ENCODE measurements at regions not wholly inside any gene's neighbourhood (a gene's known extent, or its start where the extent isn't known, plus 50 kb on each side); places are given as distances from the start of the nearest gene placed in this dataset.
"Not testable (repeated sequence)": the region's sequence is repeated elsewhere in the genome, so short reads cannot be mapped to it uniquely, and the experiment has no call there.

DNA sequence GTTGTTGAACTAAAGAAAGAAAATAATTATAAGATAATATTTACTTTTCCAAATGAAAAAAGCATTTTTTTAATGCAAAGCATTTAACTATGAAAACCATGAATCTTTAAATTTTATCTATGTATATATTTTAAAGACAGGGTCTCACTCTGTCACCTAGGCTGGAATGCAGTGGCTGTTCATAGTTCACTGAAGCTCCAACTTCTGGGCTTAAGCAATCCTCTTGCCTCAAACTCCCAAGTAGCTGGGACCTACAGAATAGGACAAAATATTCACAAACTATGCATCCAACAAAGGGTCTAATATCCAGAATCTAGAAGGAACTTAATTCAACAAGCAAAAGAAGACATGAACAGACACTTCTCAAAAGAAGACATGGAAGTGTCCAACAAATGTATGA lies 55.9 kb upstream of the ALB start:
- ChIA-PET POLR2A (no interaction called here), CTCF (no interaction called here)

DNA sequence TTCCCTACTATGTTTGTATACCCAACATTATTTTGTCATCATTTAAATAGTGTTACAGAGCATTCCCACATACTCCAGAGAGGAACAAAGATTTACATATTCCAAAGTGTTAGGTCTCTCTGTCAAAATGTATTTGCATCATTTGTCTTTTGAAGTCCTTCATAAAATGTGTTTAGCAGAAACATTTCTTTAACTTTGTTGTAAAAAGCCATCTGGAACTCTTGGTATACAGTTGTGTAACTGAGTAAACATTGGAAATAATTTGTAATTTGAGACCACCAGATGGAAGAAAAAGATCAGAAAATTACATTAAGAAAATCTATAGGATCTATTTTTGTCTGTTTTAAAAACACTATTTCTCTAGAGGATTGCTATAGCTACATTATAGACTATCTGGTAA lies 56.6 kb upstream of the ALB start:
- ChIA-PET POLR2A (no interaction called here), CTCF (no interaction called here)

DNA sequence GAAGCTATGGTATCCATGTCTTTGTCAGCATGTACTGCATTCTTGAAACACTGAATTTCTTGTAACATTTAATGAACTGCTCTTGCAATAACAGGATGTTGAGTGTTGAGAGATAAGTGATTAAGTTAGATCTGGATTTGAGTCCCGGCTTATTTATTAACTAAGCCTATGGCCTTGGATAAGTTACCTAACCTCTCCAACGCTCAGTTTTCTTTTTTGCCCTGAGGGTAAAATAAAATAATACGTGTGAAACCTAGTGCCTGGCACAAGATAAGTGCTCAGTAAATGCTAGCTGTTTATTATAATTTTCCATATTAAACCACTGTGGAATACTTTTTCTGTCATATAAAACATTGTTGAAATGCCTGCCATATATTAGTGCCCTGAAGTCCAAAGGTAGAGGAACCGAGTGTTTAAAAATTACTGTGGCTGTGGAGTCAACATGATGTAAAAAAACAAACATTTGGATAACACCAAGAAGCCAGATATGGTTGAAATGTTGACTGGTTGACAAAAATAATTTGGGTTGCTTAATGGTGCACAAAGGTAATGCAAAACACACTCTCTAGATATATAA lies 58.6 kb upstream of the ALB start:
- ChIA-PET POLR2A (no interaction called here), CTCF (no interaction called here)

DNA sequence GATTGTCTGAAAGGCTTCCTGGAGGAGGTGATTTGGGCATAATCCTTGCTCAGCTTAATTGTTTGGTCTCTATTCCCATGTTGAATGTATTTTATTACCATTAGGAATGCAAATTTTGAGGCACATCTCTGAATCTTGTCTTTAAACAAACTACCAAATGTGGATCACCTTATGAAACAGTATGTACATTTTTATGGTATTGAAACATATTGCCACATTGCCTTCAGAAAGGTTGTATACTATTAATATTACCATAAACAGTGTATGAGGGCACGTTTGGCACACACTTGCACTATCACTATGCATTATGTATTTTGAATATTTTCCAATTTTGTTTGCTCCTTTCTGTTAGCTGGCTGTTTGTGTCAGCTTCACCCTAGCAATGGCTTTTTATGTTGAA lies 60.0 kb upstream of the ALB start:
- CTCF ChIA-PET = no interaction called here
- POLR2A ChIA-PET = no interaction called here

DNA sequence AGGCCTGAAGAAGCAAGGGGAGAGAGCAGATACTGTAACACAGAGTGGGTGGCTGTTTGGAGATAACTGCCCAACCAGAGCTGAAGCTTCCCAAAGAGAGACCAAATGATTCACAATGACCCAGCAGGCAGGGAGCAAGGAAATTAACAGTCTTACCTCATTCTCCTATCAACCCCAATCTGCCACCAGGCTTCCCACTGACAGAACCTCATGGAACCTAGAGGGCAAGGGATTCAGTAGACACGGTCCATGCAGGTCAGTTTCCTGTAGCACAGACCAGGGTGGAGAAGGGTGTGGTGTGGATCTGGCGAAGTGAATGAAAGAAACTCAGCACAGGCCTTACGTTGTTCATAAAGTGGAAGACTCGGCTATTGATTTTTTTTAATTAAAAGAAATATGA lies 60.7 kb upstream of the ALB start:
- ChIA-PET CTCF (no interaction called here), POLR2A (no interaction called here)

DNA sequence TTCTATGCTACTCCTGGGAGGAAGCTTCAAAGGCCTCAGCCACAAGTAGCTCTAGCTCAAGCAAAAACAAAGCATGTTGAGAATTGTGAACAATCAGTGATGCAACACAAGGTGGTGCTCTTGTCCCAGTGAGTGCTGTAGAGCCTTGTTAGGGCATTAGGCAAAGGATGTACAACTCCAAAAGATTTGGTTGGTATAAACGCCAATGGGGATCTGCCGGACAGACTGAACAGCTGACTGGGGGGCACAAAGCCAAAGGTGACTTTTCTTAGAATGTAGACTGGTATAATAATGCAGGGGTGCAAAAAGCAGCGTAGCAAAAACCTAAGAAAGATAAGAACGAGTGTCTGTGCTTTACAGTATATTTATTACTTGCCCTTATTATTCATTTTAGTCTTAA lies 62.6 kb upstream of the ALB start:
- CTCF ChIA-PET = interaction anchor here (0.8 kb wide), 1 partner anchor 312 kb away, joined by 3 read pairs; no protein-coding TSS in a partner anchor

DNA sequence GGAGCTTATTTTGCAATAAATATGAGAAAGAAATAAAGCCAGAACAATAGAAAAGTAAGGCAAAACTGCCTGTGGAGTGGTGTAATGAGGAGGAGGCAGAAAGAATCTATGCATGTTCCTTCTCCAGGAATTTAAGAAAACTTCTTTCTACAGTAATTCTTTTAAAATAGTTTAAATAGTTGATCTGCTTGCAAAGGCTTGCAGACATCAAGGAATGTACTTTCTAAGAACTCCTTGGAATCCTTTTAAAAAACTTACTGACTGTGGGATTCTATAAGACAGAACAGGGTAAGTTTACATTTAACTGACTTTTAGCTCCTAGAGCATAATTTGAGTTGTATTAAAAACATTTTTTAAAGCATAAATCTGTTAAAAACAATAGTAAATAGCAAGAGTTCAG lies 63.2 kb upstream of the ALB start:
- CTCF ChIA-PET = interaction anchor here (0.8 kb wide), 1 partner anchor 313 kb away, joined by 3 read pairs; no protein-coding TSS in a partner anchor
- POLR2A ChIA-PET = no interaction called here

More for the DNA sequence above, 62.6 kb upstream of the ALB start:
- POLR2A ChIA-PET = no interaction called here

DNA sequence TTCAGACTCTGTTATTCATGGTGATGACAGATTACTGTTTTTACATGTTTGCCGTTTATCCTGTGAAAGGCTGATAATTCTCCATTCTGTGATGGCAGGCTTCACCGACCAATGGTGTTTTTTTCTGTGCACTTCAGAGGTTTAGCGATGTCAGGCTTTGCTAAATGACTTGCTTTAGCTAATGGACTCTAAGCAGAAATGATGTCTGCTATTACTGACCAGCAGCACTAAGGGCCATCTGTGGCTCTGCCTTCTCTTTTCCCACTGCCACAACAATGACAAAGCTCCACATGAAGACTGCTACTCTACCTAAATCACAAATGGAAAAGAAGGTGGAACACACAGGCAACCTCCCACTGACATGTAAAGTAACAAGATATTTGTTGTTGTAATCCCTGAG lies 68.4 kb upstream of the ALB start:
- ChIA-PET POLR2A (no interaction called here), CTCF (no interaction called here)

DNA sequence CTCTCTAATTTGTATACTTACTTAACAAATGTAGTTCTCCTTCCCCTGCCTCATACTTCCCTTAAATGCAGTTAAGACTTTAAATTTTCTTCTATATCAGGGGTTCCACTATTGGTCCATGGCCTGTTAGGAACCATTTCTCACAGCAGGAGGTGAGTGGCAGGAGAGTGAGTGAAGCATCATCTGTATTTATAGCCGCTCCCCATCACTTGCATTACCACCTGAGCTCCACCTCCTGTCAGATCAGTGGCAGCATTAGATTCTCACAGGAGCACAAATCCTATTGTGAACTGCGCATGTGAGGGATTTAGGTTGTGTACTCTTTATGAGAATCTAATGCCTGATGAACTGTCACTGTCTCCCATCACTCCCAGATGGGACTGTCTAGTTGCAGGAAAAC lies 72.1 kb upstream of the ALB start:
- CTCF ChIA-PET, POLR2A ChIA-PET: not testable (repeated sequence)

DNA sequence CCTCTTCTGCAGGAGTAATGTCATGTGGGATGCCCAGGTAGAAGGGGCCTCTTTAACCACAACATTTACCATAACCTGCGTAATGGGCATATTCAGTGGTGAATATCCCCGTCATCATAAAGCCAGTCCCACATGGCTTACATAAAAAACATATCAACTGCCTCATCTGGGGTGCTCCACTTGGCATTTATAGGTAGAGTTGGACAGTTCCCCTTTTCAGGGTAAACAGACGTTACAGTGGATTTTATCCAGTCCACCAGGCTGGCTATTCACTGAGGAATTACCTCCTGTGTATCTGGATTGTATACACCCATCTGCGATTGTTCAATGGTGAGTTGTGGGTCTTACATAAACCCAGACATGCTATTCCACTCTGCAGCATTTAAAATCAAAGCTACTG lies 70.7 kb upstream of the ANKRD17 start:
- ChIA-PET POLR2A (no interaction called here), CTCF (no interaction called here)

DNA sequence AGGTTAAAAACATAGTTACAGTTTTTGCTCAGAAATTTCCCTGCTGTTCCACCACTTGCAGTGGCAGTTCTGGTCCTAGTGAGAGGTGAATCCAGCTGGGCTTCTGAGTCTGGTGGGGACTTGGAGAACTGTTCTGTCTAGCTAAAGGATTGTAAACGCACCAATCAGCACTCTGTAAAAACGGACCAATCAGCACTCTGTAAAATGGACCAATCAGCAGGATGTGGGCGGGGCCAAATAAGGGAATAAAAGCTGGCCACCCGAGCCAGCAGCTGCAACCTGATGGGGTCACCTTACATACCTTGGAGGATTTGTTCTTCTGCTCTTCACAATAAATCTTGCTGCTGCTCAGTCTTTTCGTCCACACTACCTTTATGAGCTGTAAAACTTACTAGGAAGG lies 67.2 kb upstream of the ANKRD17 start:
- CTCF ChIA-PET, POLR2A ChIA-PET: not testable (repeated sequence)

DNA sequence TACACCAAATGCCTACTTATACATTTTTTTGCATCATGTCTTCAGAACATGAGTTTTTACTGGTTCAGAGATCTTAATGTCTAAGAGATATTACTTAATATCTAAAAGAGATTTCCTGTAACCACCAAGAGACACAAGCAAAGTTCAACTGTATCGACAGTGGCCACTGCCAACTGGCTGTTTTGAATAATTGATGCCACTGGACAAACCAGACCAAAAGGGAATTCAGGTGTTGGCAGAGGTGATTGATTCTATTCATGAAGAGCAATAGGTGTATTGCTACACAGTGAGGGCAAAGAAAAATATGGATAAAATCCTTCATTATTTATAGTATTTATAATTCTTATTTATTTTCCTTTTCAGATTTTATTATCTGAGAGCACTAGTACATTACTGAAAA lies 58.5 kb upstream of the ANKRD17 start:
- POLR2A ChIA-PET = no interaction called here

DNA sequence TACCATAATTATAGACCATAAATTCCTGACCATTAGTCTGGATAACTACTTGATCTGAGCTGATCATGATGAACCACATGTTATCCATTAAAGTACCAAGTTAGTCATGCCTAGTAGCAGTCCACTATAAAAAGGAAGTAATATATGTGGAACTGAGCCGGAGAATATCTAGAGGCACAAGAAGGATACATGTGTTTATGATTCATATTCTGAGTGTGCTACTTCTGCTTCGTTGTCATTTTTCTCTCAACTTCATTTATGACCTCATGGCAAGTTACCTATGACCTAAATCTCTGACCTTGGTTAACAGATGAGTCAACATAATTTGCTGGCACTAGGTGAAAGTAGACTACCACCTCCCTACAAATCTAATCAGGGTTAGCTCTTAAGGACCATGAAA lies 56.5 kb upstream of the ANKRD17 start:
- ChIA-PET CTCF (no interaction called here), POLR2A (interaction anchor here (1.2 kb wide), 1 partner anchor 57 kb away, joined by 3 read pairs; no protein-coding TSS in a partner anchor)

More for the DNA sequence above, 58.5 kb upstream of the ANKRD17 start:
- CTCF ChIA-PET = no interaction called here

DNA sequence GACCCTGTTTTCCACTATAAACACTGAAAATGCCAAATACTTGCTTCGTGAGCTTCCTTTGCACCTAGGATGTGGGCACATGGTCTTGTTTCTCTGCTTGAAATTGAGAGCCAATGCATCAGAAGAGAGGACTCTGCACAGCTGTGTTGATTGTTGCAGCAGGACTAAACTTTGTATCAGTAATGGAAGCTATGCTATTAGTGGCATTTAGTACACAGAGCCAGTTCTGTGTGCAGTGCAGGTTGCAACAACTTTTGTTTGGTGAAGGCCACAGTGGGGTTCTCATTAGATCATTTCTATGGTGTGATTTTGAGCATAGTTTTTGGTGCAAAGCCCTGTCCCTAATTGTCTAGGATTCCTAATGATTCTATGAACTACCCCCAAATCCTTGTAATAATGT lies 54.4 kb upstream of the ANKRD17 start:
- POLR2A ChIA-PET = no interaction called here
- CTCF ChIA-PET = no interaction called here

DNA sequence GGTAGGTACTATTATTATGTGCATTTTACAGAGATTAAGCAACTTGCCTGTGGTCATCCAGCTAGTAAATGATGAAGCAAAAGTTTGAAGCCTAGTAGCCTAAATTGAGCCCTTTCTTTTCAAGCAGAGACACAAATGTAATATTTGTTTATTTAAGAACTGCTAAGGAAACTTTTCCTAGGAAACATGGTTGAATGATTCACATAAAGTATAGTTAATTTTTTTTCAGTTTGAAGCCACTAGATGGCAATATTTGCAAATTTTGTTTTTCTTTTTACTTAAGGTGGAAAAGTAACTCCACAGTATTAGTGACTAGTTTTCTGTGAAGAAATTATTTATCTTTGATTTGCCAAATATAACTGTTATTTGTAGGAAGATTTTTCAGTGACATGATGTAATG lies 52.8 kb upstream of the ANKRD17 start:
- ChIA-PET POLR2A (no interaction called here), CTCF (no interaction called here)

DNA sequence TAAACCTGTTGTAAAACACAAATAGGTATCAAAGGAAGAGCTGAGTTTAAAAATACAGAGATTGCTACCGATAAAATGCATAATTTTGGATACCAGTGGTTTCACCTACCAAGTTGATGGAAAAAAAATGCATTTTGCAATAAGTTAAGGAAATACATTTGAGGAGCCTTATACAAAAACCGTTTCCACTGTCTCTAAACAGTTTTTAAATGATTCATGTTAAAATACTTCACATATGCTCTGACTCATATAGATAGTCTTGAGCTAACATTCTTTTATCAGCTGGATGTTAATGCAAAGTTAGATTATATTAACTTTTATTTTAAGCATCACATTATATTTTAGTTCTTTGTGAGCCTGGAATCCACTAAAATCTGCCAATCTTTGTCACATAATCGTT lies 50.6 kb upstream of the ANKRD17 start:
- POLR2A ChIA-PET = no interaction called here
- CTCF ChIA-PET = no interaction called here

Measured in activated CD8-positive, alpha-beta memory T cell treated with anti-CD3 and anti-CD28 coated beads for 36 hours (primary cell).